PC-3 (cell line): ENCODE measurements at regions not wholly inside any gene's neighbourhood (a gene's known extent, or its start where the extent isn't known, plus 50 kb on each side); places are given as distances from the start of the nearest gene placed in this dataset.

Experiments used
- ATAC-seq: fragments of 200-7000 bp; cut with Tn5 transposase; 2 replicates; pipeline ENCODE4 v1.9.1; 2020; ENCODE audit warnings: mild to moderate bottlenecking, moderate library complexity
- BruUV-seq: library from RNA; stranded (reverse); fragments of 400-500 nt; replicated peaks from 2 replicates; lab custom pipeline; 2021; lab: Mats Ljungman, UMichigan
- CTCF ChIA-PET: fragments of 300-600 bp; sonication (Branson Sonifier 250); formaldehyde crosslinking; loops from one replicate; lab custom pipeline; 2022; ENCODE audit warnings: antibody characterized with exemption; lab: Charles Lee
- POLR2A ChIA-PET: fragments of 300-600 bp; sonication (Branson Sonifier 250); formaldehyde crosslinking; loops from one replicate; lab custom pipeline; 2022; ENCODE audit warnings: antibody characterized with exemption; ENCODE audit not compliant: unreplicated experiment; lab: Charles Lee
- DNase-seq: peaks from one replicate; pipeline ENCODE4 v3.0.0-alpha.2; 2015
- H2AFZ ChIP-seq: fragments of 300-600 bp; sonication (generic); 2 replicates; pipeline ENCODE4 v1.6.0; 2016; ENCODE audit warnings: antibody characterized with exemption, low read length
- H3F3A ChIP-seq: fragments of 300-600 bp; sonication (generic); one replicate; pipeline ENCODE4 v1.6.0; 2017; ENCODE audit warnings: antibody characterized with exemption, low read length, control low read depth, mild to moderate bottlenecking; ENCODE audit not compliant: unreplicated experiment
- H3K27ac ChIP-seq: fragments of 300-600 bp; sonication (generic); 2 replicates; pipeline ENCODE4 v1.5.1; 2016; ENCODE audit warnings: mild to moderate bottlenecking, low read length
- H3K27me3 ChIP-seq: fragments of 300-600 bp; sonication (generic); 2 replicates; pipeline ENCODE4 v1.6.1; 2016; ENCODE audit warnings: low read length, mixed read lengths
- H3K36me3 ChIP-seq: fragments of 300-600 bp; sonication (generic); 2 replicates; pipeline ENCODE4 v1.6.1; 2016; ENCODE audit warnings: low read depth, mixed run types, low read length, mixed read lengths
- H3K4me1 ChIP-seq: fragments of 300-600 bp; sonication (generic); 2 replicates; pipeline ENCODE4 v1.5.1; 2016; ENCODE audit warnings: low read length; ENCODE audit not compliant: insufficient read depth
- H3K4me2 ChIP-seq: fragments of 300-600 bp; sonication (generic); 2 replicates; pipeline ENCODE4 v1.6.0; 2016; ENCODE audit warnings: low read length
- H3K4me3 ChIP-seq: fragments of 300-600 bp; sonication (generic); 2 replicates; pipeline ENCODE4 v1.5.1; 2016; ENCODE audit warnings: mild to moderate bottlenecking, low read length, mixed read lengths
- H3K79me2 ChIP-seq: fragments of 300-600 bp; sonication (generic); 2 replicates; pipeline ENCODE4 v1.6.1; 2017; ENCODE audit warnings: low read length, mixed read lengths
- H3K9ac ChIP-seq: fragments of 300-600 bp; sonication (generic); 2 replicates; pipeline ENCODE4 v1.6.0; 2016; ENCODE audit warnings: mild to moderate bottlenecking, low read length
- H3K9me2 ChIP-seq: fragments of 300-600 bp; sonication (generic); replicated peaks from 2 replicates; pipeline ENCODE4 v1.6.1; 2016; ENCODE audit warnings: mixed run types, low read length, mixed read lengths
- H3K9me3 ChIP-seq: fragments of 300-600 bp; sonication (generic); 2 replicates; pipeline ENCODE4 v1.6.1; 2016; ENCODE audit warnings: low read length, mixed read lengths
- H4K20me1 ChIP-seq: fragments of 300-600 bp; sonication (generic); 2 replicates; pipeline ENCODE4 v1.6.1; 2016; ENCODE audit warnings: low read length, mixed read lengths
- CTCF ChIP-seq: fragments of 300-600 bp; sonication (generic); conservative IDR thresholded peaks from 2 replicates; pipeline ENCODE4 v1.5.1; 2017; ENCODE audit warnings: antibody characterized with exemption, low read depth, mild to moderate bottlenecking, low read length
- EZH2 ChIP-seq: fragments of 300-600 bp; sonication (generic); IDR thresholded peaks from one replicate; pipeline ENCODE4 v1.6.1; 2017; ENCODE audit warnings: antibody characterized with exemption, mild to moderate bottlenecking, low read length; ENCODE audit not compliant: unreplicated experiment
- EZH2phosphoT487 ChIP-seq: fragments of 300-600 bp; sonication (generic); IDR thresholded peaks from 2 replicates; pipeline ENCODE4 v1.6.1; 2018; ENCODE audit warnings: mild to moderate bottlenecking, antibody characterized with exemption, low read length, borderline replicate concordance
- intact Hi-C: fragments of 100-400 bp; cut with micrococcal nuclease; formaldehyde crosslinking; loops from 2 replicates; pipeline ENCODE4 v1.9.0; 2023

- no TSS peak for BruUV-seq
- Histone ChIP-seq H3K27me3 (no peaks in the 10 kb centered on the region), H3K36me3 (no peaks in the 10 kb centered on the region), H3K79me2 (no peaks in the 10 kb centered on the region), H2AFZ (no peak overlapping the region), H3K9ac (no peak overlapping the region), H3K4me2 (no peak overlapping the region), H3K4me3 (no peak overlapping the region), H3K27ac (no peak overlapping the region), H3K4me1 (no peaks in the 10 kb centered on the region), H4K20me1 (no peaks in the 10 kb centered on the region), H3K9me2 (no peaks in the 10 kb centered on the region), H3K9me3 (no peaks in the 10 kb centered on the region), H3F3A (no peaks in the 10 kb centered on the region)
- POLR2A ChIA-PET = no interaction called here
- intact Hi-C loops = no loop called here
- ATAC-seq (no peak), DNase-seq (no peak)
- CTCF ChIA-PET = no interaction called here
- TF ChIP-seq CTCF = no peak
- TF ChIP-seq EZH2 = no peak
- TF ChIP-seq EZH2phosphoT487 = no peak
Measured at GRCh38 chr13:79874396-79875360, 393.7 kb downstream of the NDFIP2 start.

- no TSS peak for BruUV-seq
- ATAC-seq = no peak
- POLR2A ChIA-PET = no interaction called here
Measured at GRCh38 chr13:79871594-79871993, 390.6 kb downstream of the NDFIP2 start.

More at GRCh38 chr13:79871594-79871993, 390.6 kb downstream of the NDFIP2 start:
- no peaks in the 10 kb centered on the region for H3F3A ChIP-seq
- H3K4me3 ChIP-seq = no peak overlapping the region
- no peak for DNase-seq
- H3K4me1 ChIP-seq = no peaks in the 10 kb centered on the region
- no peaks in the 10 kb centered on the region for H3K36me3 ChIP-seq
- H3K27ac ChIP-seq = no peak overlapping the region
- CTCF ChIA-PET = no interaction called here
- intact Hi-C loops = no loop called here
- no peak for TF ChIP-seq CTCF
- no peak for TF ChIP-seq EZH2phosphoT487
- no peak for TF ChIP-seq EZH2
- H3K27me3 ChIP-seq = no peaks in the 10 kb centered on the region
- no peak overlapping the region for H3K4me2 ChIP-seq
- H2AFZ ChIP-seq = no peak overlapping the region
- H3K9ac ChIP-seq = no peak overlapping the region
- H4K20me1 ChIP-seq = no peaks in the 10 kb centered on the region
- no peaks in the 10 kb centered on the region for H3K9me2 ChIP-seq
- H3K79me2 ChIP-seq = no peaks in the 10 kb centered on the region
- no peaks in the 10 kb centered on the region for H3K9me3 ChIP-seq
